ENCODE measurements at regions not wholly inside any gene's neighbourhood (a gene's known extent, or its start where the extent isn't known, plus 50 kb on each side); places are given as distances from the start of the nearest gene placed in this dataset.

- Histone ChIP-seq H3K4me3 (ENCODE audit: low read length) (no peak overlapping the region), H3K27ac (ENCODE audit: low read length) (no peak overlapping the region), H3K27me3 (ENCODE audit: control insufficient read depth, insufficient read depth, low read length) (no peaks in the 10 kb centered on the region), H3K9me3 (ENCODE audit: control insufficient read depth, insufficient read depth, low read length) (no peaks in the 10 kb centered on the region), H3K36me3 (ENCODE audit: control insufficient read depth, insufficient read depth, low read length) (no peaks in the 10 kb centered on the region), H3K4me1 (ENCODE audit: control insufficient read depth, insufficient read depth, low read length) (no peaks in the 10 kb centered on the region)
- no peak for DNase-seq (ENCODE audit: low read depth, low spot score)
- WGBS (ENCODE audit: insufficient coverage, insufficient read length), result no CpG with 5 or more reads among the region's 6 CpGs
Measured at GRCh38 chr12:43111608-43112007, 440.4 kb downstream of the ADAMTS20 start.

GRCh38 chr12:43109631-43110345 is 442.2 kb downstream of the ADAMTS20 start:
- WGBS (ENCODE audit: insufficient coverage, insufficient read length), result 100% methylated on average over 2 of the region's 2 CpGs
- Histone ChIP-seq H3K27me3 (ENCODE audit: control insufficient read depth, insufficient read depth, low read length) (no peaks in the 10 kb centered on the region), H3K9me3 (ENCODE audit: control insufficient read depth, insufficient read depth, low read length) (no peaks in the 10 kb centered on the region), H3K27ac (ENCODE audit: low read length) (no peak overlapping the region), H3K4me3 (ENCODE audit: low read length) (no peak overlapping the region), H3K36me3 (ENCODE audit: control insufficient read depth, insufficient read depth, low read length) (no peaks in the 10 kb centered on the region), H3K4me1 (ENCODE audit: control insufficient read depth, insufficient read depth, low read length) (no peaks in the 10 kb centered on the region)
- no peak for DNase-seq (ENCODE audit: low read depth, low spot score)

GRCh38 chr12:43108656-43109055 is 443.3 kb downstream of the ADAMTS20 start:
- Histone ChIP-seq H3K36me3 (ENCODE audit: control insufficient read depth, insufficient read depth, low read length) (no peaks in the 10 kb centered on the region), H3K27ac (ENCODE audit: low read length) (no peak overlapping the region), H3K4me3 (ENCODE audit: low read length) (no peak overlapping the region), H3K4me1 (ENCODE audit: control insufficient read depth, insufficient read depth, low read length) (peaks cover 1% of the 10 kb centered on the region; the same call in 1 of the 2 replicates), H3K9me3 (ENCODE audit: control insufficient read depth, insufficient read depth, low read length) (no peaks in the 10 kb centered on the region), H3K27me3 (ENCODE audit: control insufficient read depth, insufficient read depth, low read length) (no peaks in the 10 kb centered on the region)
- no CpG with 5 or more reads among the region's 3 CpGs for WGBS (ENCODE audit: insufficient coverage, insufficient read length)
- DNase-seq (ENCODE audit: low read depth, low spot score), result no peak

- H3K4me3 ChIP-seq (ENCODE audit: low read length), result no peak overlapping the region
- no peaks in the 10 kb centered on the region for H3K9me3 ChIP-seq (ENCODE audit: control insufficient read depth, insufficient read depth, low read length)
- no peak overlapping the region for H3K27ac ChIP-seq (ENCODE audit: low read length)
- H3K36me3 ChIP-seq (ENCODE audit: control insufficient read depth, insufficient read depth, low read length), result no peaks in the 10 kb centered on the region
- no peaks in the 10 kb centered on the region for H3K27me3 ChIP-seq (ENCODE audit: control insufficient read depth, insufficient read depth, low read length)
- H3K4me1 ChIP-seq (ENCODE audit: control insufficient read depth, insufficient read depth, low read length), result peaks cover 1% of the 10 kb centered on the region; the same call in 1 of the 2 replicates
- no CpG with 5 or more reads among the region's 2 CpGs for WGBS (ENCODE audit: insufficient coverage, insufficient read length)
- no peak for DNase-seq (ENCODE audit: low read depth, low spot score)
Measured at GRCh38 chr12:43107026-43107775, 444.8 kb downstream of the ADAMTS20 start.

- Histone ChIP-seq H3K27ac (ENCODE audit: low read length) (no peak overlapping the region), H3K4me3 (ENCODE audit: low read length) (no peak overlapping the region), H3K4me1 (ENCODE audit: control insufficient read depth, insufficient read depth, low read length) (peaks cover 1% of the 10 kb centered on the region; the same call in 1 of the 2 replicates), H3K27me3 (ENCODE audit: control insufficient read depth, insufficient read depth, low read length) (no peaks in the 10 kb centered on the region), H3K9me3 (ENCODE audit: control insufficient read depth, insufficient read depth, low read length) (no peaks in the 10 kb centered on the region), H3K36me3 (ENCODE audit: control insufficient read depth, insufficient read depth, low read length) (no peaks in the 10 kb centered on the region)
- WGBS (ENCODE audit: insufficient coverage, insufficient read length), result no CpG with 5 or more reads among the region's 3 CpGs
- DNase-seq (ENCODE audit: low read depth, low spot score), result no peak
Measured at GRCh38 chr12:43106355-43106754, 445.6 kb downstream of the ADAMTS20 start.

GRCh38 chr12:43105426-43105981 is 446.5 kb downstream of the ADAMTS20 start:
- no peaks in the 10 kb centered on the region for H3K9me3 ChIP-seq (ENCODE audit: control insufficient read depth, insufficient read depth, low read length)
- no peaks in the 10 kb centered on the region for H3K27me3 ChIP-seq (ENCODE audit: control insufficient read depth, insufficient read depth, low read length)
- no peak overlapping the region for H3K4me3 ChIP-seq (ENCODE audit: low read length)
- H3K4me1 ChIP-seq (ENCODE audit: control insufficient read depth, insufficient read depth, low read length), result peaks cover 1% of the 10 kb centered on the region; the same call in 1 of the 2 replicates
- DNase-seq (ENCODE audit: low read depth, low spot score), result no peak
- no peak overlapping the region for H3K27ac ChIP-seq (ENCODE audit: low read length)
- WGBS (ENCODE audit: insufficient coverage, insufficient read length), result no CpG with 5 or more reads among the region's 6 CpGs
- H3K36me3 ChIP-seq (ENCODE audit: control insufficient read depth, insufficient read depth, low read length), result no peaks in the 10 kb centered on the region

GRCh38 chr12:43104494-43104893 is 447.5 kb downstream of the ADAMTS20 start:
- peaks cover 1% of the 10 kb centered on the region; the same call in 1 of the 2 replicates for H3K4me1 ChIP-seq (ENCODE audit: control insufficient read depth, insufficient read depth, low read length)
- no peaks in the 10 kb centered on the region for H3K36me3 ChIP-seq (ENCODE audit: control insufficient read depth, insufficient read depth, low read length)
- no peaks in the 10 kb centered on the region for H3K9me3 ChIP-seq (ENCODE audit: control insufficient read depth, insufficient read depth, low read length)
- no peak for DNase-seq (ENCODE audit: low read depth, low spot score)
- no peaks in the 10 kb centered on the region for H3K27me3 ChIP-seq (ENCODE audit: control insufficient read depth, insufficient read depth, low read length)
- no CpG with 5 or more reads among the region's 3 CpGs for WGBS (ENCODE audit: insufficient coverage, insufficient read length)
- H3K4me3 ChIP-seq (ENCODE audit: low read length), result no peak overlapping the region
- no peak overlapping the region for H3K27ac ChIP-seq (ENCODE audit: low read length)

- H3K4me3 ChIP-seq (ENCODE audit: low read length), result no peak overlapping the region
- no peaks in the 10 kb centered on the region for H3K27me3 ChIP-seq (ENCODE audit: control insufficient read depth, insufficient read depth, low read length)
- no peaks in the 10 kb centered on the region for H3K9me3 ChIP-seq (ENCODE audit: control insufficient read depth, insufficient read depth, low read length)
- H3K36me3 ChIP-seq (ENCODE audit: control insufficient read depth, insufficient read depth, low read length), result no peaks in the 10 kb centered on the region
- H3K4me1 ChIP-seq (ENCODE audit: control insufficient read depth, insufficient read depth, low read length), result peaks cover 1% of the 10 kb centered on the region; the same call in 1 of the 2 replicates
- WGBS (ENCODE audit: insufficient coverage, insufficient read length), result no CpG with 5 or more reads among the region's 1 CpG
- DNase-seq (ENCODE audit: low read depth, low spot score), result no peak
- no peak overlapping the region for H3K27ac ChIP-seq (ENCODE audit: low read length)
Measured at GRCh38 chr12:43103866-43104265, 448.1 kb downstream of the ADAMTS20 start.

GRCh38 chr12:43102546-43103264 is 449.3 kb downstream of the ADAMTS20 start:
- Histone ChIP-seq H3K27ac (ENCODE audit: low read length) (no peak overlapping the region), H3K9me3 (ENCODE audit: control insufficient read depth, insufficient read depth, low read length) (no peaks in the 10 kb centered on the region), H3K36me3 (ENCODE audit: control insufficient read depth, insufficient read depth, low read length) (no peaks in the 10 kb centered on the region), H3K27me3 (ENCODE audit: control insufficient read depth, insufficient read depth, low read length) (no peaks in the 10 kb centered on the region), H3K4me1 (ENCODE audit: control insufficient read depth, insufficient read depth, low read length) (peaks cover 1% of the 10 kb centered on the region; the same call in 1 of the 2 replicates), H3K4me3 (ENCODE audit: low read length) (no peak overlapping the region)
- no CpG with 5 or more reads among the region's 4 CpGs for WGBS (ENCODE audit: insufficient coverage, insufficient read length)
- no peak for DNase-seq (ENCODE audit: low read depth, low spot score)

- Histone ChIP-seq H3K4me1 (ENCODE audit: control insufficient read depth, insufficient read depth, low read length) (peaks cover 1% of the 10 kb centered on the region; the same call in 1 of the 2 replicates), H3K4me3 (ENCODE audit: low read length) (no peak overlapping the region), H3K36me3 (ENCODE audit: control insufficient read depth, insufficient read depth, low read length) (no peaks in the 10 kb centered on the region), H3K27ac (ENCODE audit: low read length) (no peak overlapping the region), H3K27me3 (ENCODE audit: control insufficient read depth, insufficient read depth, low read length) (no peaks in the 10 kb centered on the region), H3K9me3 (ENCODE audit: control insufficient read depth, insufficient read depth, low read length) (no peaks in the 10 kb centered on the region)
- WGBS (ENCODE audit: insufficient coverage, insufficient read length), result no CpG with 5 or more reads among the region's 1 CpG
- DNase-seq (ENCODE audit: low read depth, low spot score), result no peak
Measured at GRCh38 chr12:43100231-43100630, 451.8 kb downstream of the ADAMTS20 start.
